Calu3 (cell line): ENCODE measurements at regions not wholly inside any gene's neighbourhood (a gene's known extent, or its start where the extent isn't known, plus 50 kb on each side); places are given as distances from the start of the nearest gene placed in this dataset.

Source experiments
- BruUV-seq: library from RNA; stranded (reverse); fragments of 400-500 nt; replicated peaks from 2 replicates; lab custom pipeline; 2021; lab: Mats Ljungman, UMichigan
- CTCF ChIA-PET: fragments of 300-600 bp; sonication (Branson Sonifier 250); formaldehyde crosslinking; loops from one replicate; lab custom pipeline; 2022; ENCODE audit warnings: antibody characterized with exemption; lab: Charles Lee
- DNase-seq: peaks from one replicate; pipeline ENCODE4 v3.0.0; 2022
- H3K27ac Mint-ChIP-seq: one replicate; pipeline ENCODE4 v1.8.0; 2022; ENCODE audit warnings: mixed read lengths; ENCODE audit not compliant: unreplicated experiment
- H3K27me3 Mint-ChIP-seq: one replicate; pipeline ENCODE4 v1.8.0; 2022; ENCODE audit warnings: mixed read lengths; ENCODE audit not compliant: unreplicated experiment
- H3K36me3 Mint-ChIP-seq: one replicate; pipeline ENCODE4 v1.8.0; 2022; ENCODE audit warnings: mild to moderate bottlenecking, moderate library complexity, mixed read lengths; ENCODE audit not compliant: insufficient read depth, unreplicated experiment
- H3K4me1 Mint-ChIP-seq: one replicate; pipeline ENCODE4 v1.8.0; 2022; ENCODE audit warnings: mild to moderate bottlenecking, low read depth, mixed read lengths; ENCODE audit not compliant: unreplicated experiment
- H3K4me3 Mint-ChIP-seq: one replicate; pipeline ENCODE4 v1.8.0; 2022; ENCODE audit warnings: mild to moderate bottlenecking, low read depth, moderate library complexity, mixed read lengths; ENCODE audit not compliant: unreplicated experiment
- H3K9me3 Mint-ChIP-seq: one replicate; pipeline ENCODE4 v1.8.0; 2022; ENCODE audit warnings: low read depth, mixed read lengths; ENCODE audit not compliant: unreplicated experiment
- CTCF ChIP-seq: fragments of 200-600 bp; IDR thresholded peaks from one replicate; pipeline ENCODE4 v1.8.0; 2022; ENCODE audit warnings: antibody characterized with exemption; ENCODE audit not compliant: unreplicated experiment
- intact Hi-C: fragments of 100-400 bp; cut with micrococcal nuclease; formaldehyde crosslinking; loops from one replicate; pipeline ENCODE4 v1.10.0; 2022; ENCODE audit not compliant: unreplicated experiment

- Mint-ChIP-seq H3K27me3 (no peaks in the 10 kb centered on the region), H3K36me3 (no peaks in the 10 kb centered on the region), H3K4me3 (no peak overlapping the region), H3K27ac (no peak overlapping the region), H3K9me3 (peaks cover 16% of the 10 kb centered on the region), H3K4me1 (no peaks in the 10 kb centered on the region)
- no TSS peak for BruUV-seq
- intact Hi-C loops = no loop called here
- no peak for DNase-seq
- TF ChIP-seq CTCF = no peak
- CTCF ChIA-PET = no interaction called here
These were observed 650.1 kb upstream of the MDGA2 start for GRCh38 chr14:48325486-48325885.

GRCh38 chr14:48323665-48324064 lies 648.3 kb upstream of the MDGA2 start:
- no peak for DNase-seq
- H3K27ac Mint-ChIP-seq = no peak overlapping the region
- H3K9me3 Mint-ChIP-seq = peaks cover 16% of the 10 kb centered on the region
- intact Hi-C loops = no loop called here
- H3K4me3 Mint-ChIP-seq = no peak overlapping the region
- no TSS peak for BruUV-seq
- H3K27me3 Mint-ChIP-seq = no peaks in the 10 kb centered on the region
- CTCF ChIA-PET = no interaction called here
- H3K4me1 Mint-ChIP-seq = no peaks in the 10 kb centered on the region
- no peak for TF ChIP-seq CTCF
- no peaks in the 10 kb centered on the region for H3K36me3 Mint-ChIP-seq

- Mint-ChIP-seq H3K27ac (no peak overlapping the region), H3K27me3 (no peaks in the 10 kb centered on the region), H3K36me3 (no peaks in the 10 kb centered on the region), H3K4me3 (no peak overlapping the region), H3K9me3 (peaks cover 16% of the 10 kb centered on the region), H3K4me1 (no peaks in the 10 kb centered on the region)
- no TSS peak for BruUV-seq
- TF ChIP-seq CTCF = no peak
- DNase-seq = no peak
- CTCF ChIA-PET = no interaction called here
- intact Hi-C loops = no loop called here
These were observed 644.4 kb upstream of the MDGA2 start for GRCh38 chr14:48319823-48320222.

- DNase-seq = no peak
- H3K27ac Mint-ChIP-seq = no peak overlapping the region
- no peak overlapping the region for H3K4me3 Mint-ChIP-seq
- no peak for TF ChIP-seq CTCF
- H3K27me3 Mint-ChIP-seq = no peaks in the 10 kb centered on the region
- H3K36me3 Mint-ChIP-seq = no peaks in the 10 kb centered on the region
- H3K4me1 Mint-ChIP-seq = no peaks in the 10 kb centered on the region
- CTCF ChIA-PET = no interaction called here
- H3K9me3 Mint-ChIP-seq = peaks cover 5% of the 10 kb centered on the region
- intact Hi-C loops = no loop called here
- no TSS peak for BruUV-seq
These were observed 629.3 kb upstream of the MDGA2 start for GRCh38 chr14:48304729-48305128.
